Mucosa of gallbladder (tissue), 1 donor: ENCODE measurements at regions not wholly inside any gene's neighbourhood (a gene's known extent, or its start where the extent isn't known, plus 50 kb on each side); places are given as distances from the start of the nearest gene placed in this dataset.

Source experiments
- DNase-seq: peaks from one replicate; pipeline ENCODE4 v3.0.0-alpha.2; 2020; ENCODE audit warnings: low spot score
- donor health status: DM: no; HTN: no; CAD: no.

DNA sequence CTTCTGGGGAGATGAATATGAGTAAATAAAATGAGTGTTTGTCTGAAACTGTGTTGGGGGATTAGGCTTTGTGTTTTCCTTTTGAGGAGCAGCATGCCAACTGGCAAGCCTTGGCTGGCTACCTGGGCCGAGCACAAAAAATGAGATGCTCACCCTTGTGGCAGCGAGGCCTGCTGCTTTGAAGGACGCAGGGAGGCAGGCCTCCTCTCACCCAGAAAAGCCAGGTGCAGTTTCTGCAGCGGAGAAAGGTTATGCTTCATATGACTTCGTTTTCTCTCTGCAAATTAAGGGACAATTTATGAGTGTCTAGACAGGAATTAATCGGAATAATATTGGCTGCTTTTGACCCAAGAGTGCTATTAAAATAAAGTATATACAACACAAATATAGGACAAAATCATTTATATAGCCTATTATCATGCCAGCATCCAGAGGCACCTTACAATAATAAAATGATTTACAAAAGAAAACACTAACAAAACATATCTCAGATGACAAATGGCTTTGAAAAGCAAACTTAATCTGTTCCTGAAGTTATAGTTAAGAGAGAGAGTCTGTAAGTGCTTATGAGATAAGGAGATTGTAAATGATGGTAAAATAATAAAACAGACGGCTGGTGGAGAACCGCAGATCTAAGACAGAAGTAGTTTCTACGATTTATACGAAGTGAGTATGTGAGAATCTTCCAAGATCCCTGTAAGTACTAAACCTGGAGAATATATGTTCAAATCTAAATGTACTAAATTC is 682.8 kb upstream of the NR2F2 start:
- DNase-seq, result no peak

DNA sequence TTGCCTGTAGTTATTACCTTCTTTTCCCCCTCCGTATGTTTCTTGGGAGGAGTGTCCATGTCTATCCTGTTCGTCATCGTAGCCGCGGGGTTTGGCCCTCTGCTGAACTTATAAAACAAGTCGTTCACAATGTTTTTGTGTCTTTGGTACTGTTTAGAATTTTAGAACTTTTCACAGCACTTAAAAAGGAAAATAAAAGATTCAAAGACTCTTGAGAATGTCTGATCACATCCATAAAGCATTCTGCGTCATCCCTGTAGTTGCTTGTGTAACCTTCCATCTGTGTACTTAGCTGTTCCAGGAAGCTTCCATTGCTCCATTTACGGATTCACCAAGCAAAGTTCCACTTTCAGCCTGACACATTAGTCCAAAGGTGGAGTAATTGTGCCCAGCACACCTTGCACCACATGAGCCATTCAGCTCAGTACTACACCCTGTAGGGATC is 677.1 kb upstream of the NR2F2 start:
- DNase-seq, result no peak

DNA sequence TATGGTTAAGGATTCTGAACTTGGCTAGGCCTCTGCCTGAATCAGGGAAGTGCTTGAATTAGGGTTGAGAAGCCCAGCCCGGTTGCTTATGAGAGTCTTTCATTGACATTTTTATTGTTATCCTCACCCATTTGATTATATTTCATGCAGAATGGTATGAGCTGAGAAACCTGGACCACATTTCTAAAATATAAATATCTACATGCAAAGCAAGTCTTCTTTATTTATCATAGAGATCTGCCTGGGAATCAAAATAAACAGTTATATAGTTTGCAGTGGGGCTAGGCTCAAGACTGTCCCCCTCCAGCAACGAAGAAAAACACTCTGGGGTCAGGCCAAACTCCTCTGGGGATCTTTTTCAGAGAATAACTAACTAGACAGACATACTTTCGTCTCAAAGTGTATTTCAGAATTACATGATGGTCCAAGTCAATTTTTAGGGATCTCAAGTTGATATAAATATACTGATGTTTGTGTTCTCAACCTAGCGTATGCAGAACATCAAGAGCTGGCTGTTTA is 675.4 kb upstream of the NR2F2 start:
- DNase-seq, result no peak

DNA sequence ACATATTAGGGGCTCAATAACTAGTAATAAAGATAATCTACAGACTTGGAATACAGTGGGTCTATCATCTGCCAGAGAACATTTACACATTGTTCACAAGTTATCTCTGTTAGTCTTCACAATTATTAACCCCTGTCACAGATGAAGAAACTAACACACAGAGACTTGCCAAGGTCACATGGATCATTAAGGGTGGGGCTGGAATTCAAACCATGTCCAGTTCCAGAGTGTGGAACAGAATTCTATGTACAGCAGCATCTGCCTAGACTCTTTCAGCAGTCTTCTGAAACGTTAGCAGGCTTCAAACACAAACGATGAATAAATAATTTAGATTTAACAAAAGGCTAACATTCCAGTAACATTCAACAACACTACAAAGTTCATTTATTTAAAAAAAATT is 673.9 kb upstream of the NR2F2 start:
- DNase-seq, result peak; percentile 19

DNA sequence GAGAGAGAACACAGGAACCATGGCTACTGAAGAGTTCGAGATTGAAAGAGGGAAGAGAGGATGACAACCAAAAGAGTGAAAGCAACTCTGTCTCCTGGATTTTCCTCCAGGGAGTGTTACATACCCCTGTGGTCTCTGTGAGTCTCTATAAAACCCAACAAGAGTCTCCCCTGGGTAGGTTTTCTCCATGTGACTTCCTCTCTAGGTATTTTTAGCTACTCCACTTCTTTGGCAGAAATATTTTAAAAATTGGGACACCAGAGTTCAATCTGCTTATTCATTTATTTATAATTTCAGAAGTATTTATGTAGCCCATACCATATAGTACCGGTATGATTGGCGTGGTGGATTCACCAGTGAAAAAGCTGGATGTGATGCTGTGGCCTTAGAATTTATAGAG is 671.7 kb upstream of the NR2F2 start:
- no peak for DNase-seq

DNA sequence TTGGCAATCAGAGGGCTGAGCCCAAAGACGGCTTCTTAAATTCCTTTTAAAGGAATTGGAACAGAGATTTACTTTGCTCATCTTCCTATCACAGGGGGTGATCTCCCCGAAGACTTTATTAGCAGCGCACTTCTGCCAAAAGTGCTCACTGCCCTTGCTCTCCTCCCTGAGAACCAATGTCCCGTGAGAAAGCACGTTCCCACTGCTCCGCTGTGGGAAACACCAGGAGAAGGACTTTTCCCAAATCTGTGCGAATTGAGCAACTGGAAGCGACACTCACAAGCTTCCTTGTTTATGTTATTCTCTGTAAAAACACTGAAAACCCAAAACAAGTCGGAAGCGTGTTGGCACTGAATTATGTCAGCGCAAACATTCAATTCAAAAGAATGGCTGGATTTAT is 670.8 kb upstream of the NR2F2 start:
- DNase-seq, result no peak

DNA sequence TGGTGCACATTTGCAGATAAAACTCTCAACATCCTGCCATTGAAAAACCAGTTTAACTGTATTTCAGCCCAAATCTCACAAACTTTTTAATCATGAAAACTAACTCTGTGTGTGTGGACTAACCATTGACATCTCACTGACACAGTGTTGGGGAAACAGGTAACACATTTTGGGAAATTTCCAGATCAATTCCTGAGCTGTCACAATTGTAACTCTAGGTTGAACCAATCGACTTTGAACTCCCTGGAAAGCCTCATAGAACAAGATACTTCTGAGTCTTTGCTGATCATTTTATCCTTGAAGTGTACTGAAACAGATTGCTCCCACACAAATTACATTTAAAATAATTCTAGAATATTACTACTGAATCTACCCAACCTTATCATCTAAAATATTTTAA is 667.9 kb upstream of the NR2F2 start:
- no peak for DNase-seq

DNA sequence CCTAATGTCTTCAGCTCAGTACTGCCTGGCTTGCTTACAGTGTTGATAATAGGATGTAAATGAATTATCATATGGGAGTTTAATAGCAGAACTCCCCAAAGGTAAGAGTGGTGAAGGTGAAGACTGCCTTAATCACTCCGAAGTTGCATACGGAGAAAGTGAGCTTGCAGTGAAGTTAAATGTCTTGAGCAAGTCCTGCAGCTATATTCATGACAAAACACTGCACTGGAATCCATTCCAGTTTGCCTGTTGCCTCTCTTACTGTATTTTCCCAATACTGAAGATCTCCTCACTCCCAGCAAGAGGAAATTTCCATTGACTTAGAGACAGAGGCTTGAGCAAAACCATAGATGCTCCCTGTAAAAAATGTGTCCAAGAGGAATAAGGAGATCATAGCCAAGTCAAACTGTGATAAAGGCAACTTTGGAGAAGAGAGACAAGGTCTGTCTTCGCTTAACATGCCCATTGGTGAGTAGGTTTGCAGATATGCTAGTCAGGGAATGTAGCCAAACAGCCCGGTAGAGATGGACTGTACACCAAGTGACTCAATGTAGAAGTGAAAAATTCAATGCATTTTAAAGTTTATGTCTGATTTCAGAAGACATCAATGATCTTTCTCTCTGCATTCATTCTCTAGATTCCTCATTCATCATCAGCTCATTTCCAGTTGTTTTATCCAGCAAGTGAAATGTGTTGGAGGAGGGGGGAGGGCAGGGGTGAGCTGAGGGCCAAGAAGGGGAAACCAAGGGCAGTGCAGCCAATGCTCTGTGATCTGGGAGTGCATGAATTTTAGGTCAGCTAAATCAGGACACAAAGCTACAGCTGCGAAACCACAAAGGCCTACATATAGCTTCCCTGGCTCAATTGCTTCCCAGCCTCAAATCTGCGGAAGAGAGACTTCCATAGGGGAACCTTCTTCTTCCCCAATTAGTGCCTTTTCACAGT is 667.1 kb upstream of the NR2F2 start:
- no peak for DNase-seq

DNA sequence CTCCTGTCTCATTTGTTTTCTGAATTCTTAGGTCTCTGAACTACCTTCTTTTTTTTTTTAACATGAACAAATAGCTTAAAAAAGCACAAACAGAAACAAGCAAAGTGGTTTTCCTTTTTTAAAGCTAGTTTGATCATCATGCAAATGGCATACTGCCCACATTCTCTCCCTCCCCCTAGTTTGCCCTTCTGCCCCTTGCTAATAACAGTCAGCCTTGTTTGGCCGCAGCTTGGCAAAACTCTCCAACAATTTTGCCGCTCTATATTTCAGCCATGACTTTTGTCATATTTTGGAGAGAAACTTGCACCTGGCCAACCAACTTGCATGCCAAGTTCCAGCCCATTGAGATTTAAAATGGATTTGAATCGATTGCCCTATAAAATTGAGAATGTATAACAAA is 666.0 kb upstream of the NR2F2 start:
- DNase-seq, result no peak

DNA sequence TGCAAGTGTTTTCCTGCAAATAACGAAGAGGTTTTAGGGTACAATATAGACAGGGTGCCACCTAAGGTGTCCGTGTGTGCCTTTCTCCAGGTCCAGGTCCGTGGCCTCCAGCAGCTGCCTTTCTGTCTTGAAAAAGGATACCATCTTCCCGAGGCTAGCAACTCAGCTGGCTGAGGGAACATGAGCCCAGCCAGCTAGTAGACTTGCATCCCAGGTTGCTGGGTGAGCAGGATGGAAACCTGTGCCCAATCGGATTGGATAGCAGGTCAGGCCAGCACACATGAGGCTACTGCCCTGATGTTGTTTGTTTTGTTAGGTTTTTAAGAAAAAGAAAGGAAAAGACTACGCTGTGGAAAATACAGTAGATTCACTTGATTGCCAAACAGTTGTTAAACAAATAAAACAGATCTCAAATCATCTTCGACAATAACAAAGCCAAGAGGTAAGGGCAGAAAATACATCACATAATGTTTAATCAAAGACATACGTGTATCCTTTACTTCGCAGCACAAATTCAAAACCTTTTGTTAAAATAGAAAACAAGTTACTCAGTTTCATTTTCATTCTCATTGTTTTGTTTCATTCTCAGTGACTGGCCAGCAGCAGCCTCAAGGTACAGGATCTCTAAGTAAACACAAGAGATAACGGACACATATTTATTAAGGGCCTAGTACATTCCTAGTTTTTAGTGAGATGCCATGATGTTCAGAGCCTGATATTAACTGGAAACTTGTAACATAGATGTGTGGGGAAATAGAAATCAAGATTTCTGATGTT is 661.2 kb upstream of the NR2F2 start:
- no peak for DNase-seq

DNA sequence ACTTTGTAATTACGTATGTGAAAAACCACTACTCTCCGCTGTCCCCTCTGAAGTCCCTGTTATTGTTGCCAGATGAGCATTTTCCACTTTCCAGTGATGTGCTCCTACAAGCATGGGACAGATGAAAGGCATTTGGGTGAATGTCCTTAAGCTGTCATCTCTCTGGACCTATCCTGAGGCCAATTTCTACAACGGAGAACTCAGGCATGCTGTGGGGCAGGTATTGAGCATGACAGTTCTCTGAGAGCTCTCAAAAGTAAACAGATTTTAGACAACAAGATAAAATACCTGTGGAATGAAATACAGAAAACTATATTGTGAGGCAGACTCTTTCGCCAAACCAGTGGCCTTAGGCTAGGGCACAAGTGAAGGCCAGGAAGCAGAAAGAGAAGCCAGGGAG is 656.5 kb upstream of the NR2F2 start:
- no peak for DNase-seq

DNA sequence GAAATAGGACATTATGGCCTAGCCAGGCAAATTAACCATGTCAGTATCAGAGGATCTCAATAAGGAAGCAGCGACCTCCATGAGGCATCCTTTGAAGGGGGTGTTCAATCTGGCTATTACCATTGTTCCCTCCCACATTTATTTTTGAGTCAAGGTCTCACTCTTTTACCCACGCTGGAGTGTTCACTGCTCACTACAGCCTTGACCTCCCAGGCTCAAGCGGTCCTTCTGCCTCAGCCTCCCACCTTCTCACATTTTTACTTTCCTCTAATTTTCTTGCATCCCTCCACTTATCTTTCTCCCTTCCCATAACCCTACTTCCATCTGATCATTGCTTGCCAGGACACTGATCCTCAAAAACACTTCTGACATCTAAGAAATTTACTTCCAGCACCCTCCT is 654.0 kb upstream of the NR2F2 start:
- DNase-seq, result no peak

DNA sequence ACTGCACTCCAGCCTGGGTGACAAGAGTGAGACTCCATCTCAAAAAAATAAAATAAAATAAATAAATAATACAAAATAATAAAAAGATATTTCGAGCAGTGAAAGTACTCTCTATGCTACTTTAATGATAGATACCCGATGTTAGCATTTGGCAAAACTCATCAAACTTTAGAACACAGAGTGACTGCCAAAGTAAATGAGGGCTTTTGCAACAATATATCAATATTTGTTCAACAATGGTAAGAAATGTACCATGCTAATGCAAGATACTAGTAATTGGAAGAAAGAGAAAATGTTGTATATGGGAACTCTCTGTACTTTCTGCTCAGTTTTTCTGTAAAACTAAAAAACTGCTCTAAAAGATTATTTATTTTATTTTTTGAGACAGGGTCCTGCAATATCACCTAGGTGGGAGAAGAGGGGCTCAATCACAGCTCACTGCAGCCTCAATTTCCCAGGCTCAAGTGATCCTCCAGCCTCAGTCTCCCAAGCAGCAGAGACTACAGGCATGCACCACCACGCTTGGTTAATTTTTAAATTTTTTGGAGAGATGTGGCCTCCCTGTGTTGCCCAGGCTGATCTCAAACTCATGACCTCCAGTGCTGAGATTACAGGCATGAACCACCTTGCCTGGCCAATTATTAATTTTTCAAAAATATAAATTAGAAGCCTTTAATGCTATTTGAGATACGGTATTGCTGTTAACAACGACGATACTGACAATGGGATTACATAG is 650.5 kb upstream of the NR2F2 start:
- DNase-seq, result no peak

DNA sequence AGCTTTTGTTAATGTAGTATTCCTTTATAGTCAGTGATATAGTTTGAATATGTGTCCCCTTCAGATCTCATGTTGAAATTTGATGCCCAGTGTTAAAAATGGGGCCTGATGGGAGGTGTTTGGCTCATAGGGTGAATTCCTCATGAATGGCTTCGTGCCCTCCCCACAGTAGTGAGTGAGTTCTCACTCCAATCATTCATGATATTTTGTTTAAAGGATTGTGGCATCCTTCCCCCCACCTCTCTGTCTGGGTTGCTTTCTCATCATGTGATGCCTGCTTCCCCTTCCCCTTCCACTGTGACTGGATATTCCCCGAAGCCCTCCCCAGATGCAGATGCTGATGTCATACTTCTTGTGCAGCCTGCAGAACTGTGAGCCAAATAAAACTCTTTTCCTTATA is 649.8 kb upstream of the NR2F2 start:
- DNase-seq, result no peak

DNA sequence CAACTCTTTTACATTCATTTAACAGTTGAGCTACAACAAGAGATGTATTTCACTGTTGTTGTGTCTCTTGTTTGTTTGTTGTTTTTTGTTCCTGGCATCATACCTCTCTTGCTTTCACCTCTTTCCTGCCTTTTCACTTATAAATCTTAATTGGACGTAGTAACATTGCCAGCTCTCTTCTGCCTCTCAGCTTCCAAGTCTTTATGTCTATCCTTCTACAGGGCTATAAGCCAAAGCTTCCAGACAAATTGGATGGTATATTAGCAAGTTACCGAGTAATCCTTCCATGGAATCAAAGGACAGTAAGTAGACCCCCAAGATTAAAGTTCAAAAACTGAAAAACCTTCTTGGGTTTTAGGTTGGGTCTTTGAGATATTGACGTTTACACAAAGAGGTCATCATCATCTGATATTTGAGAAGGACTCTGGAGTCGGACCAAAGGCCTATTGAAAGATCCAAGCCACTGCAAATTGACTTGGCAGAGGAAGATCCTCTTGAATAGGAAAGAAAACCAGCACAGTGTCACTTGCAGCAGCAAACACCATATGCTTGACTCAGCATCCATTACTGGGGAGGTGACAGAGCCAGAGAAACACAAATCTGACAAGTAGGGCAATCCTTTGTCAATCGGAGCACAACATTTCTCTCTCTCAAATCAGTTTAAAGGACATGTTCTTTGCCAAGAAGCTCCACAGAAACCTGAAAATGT is 648.5 kb upstream of the NR2F2 start:
- DNase-seq, result no peak

DNA sequence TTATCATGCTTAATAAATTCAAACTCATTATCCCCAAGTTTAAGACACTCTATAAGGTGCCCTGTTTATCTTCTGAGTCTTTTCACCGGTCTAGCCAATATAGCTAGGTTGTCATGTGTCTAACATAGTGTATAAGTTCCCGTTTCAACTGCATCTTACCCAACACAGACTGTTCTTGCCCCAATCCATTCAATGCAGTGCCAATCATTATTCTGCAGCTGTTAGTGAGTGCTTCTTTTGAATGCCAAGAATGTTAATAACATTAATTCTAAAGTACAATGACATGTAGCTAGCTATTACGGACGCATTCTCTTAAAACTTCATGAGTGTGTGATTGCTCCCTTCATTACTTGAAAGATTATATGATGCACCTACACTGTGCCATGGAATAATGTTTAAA is 646.4 kb upstream of the NR2F2 start:
- DNase-seq, result no peak

DNA sequence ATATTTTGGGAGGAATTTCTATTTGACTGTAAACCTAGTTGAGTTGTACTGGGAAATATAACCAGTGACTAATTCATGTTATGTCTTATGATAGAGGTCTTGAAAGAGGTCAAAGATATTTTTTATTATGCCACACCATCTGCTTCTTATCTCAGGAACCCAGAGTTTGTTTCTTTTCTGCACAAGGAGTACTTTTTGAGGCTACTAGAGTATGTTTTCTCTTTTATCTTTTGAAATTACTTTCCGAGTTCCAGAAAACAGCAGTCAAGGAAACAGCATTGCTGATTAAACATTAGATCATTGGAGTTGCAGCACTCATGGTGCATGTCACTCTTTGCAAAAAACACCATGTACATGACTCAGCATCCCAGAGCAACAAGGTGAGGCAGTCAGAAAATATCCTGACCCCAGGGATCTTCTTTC is 645.8 kb upstream of the NR2F2 start:
- no peak for DNase-seq

DNA sequence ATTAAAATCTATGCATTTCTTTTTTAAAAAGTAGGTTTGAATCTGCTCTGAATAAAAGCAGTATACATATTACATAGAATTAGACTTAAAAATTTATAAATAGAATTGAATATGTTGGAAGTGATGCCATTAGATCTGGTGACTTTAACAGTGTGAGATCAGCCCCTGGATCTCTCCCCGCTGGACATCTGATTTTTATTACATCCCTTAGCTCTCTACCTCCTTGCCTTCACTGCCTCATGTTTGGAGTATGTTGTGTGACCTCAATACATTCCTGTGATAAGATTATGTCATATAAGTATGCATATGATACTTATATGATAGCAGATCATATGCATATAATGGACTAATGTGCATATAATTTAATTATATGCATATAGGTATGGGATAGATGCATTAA is 643.4 kb upstream of the NR2F2 start:
- no peak for DNase-seq

DNA sequence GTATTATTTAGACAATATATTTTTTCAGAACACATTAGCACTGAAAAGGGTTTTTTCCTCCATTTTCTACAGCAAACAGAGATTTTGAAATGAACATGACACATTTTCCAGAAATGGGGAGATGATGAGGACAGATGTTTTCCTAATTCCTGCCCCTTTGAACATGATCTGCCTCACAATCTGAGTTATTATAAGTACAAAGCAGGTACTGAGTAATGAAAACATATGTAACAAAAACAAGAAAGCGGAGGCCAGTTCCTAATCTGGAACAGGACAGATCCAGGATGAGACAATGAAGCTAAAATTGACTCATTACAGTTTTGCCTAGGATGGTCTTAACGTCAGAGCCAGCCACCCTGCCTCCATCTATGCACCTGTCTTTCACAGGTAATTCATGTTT is 642.8 kb upstream of the NR2F2 start:
- DNase-seq, result no peak

DNA sequence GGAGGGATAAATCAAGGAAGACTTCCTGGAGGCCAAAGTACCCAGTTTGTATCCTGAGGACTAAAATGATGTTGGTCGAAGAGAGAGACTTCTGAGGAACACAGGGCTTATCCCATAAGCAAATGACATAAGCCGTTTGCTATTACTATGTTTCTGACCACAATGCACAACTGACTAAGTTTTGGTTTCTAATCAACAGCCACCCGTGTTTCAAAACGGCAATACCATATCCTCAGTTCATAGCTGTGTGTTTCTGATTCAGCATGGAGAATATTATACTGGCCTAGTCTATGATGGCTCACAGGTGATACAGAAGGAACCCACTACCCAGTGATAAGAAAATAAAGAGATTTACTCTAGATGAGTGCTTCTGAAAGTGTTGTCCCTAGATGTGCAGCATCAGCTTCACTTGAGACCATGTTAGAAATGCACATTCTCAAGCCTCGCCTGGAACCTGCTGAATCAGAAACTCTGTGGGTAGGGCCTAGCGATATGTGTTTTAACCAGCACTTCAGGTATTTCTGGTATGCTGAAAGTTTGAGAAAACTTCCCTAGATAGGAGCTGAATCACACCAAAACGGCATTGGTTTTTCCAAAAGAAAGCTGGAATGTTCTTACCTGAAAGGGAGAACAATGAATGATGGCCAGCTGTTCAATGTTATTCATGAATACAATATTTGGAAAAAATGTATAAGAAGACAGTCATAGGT is 639.7 kb upstream of the NR2F2 start:
- no peak for DNase-seq
